GM19239 (cell line): ENCODE measurements at regions not wholly inside any gene's neighbourhood (a gene's known extent, or its start where the extent isn't known, plus 50 kb on each side); places are given as distances from the start of the nearest gene placed in this dataset.

Experiments
- DNase-seq: peaks from one replicate; pipeline ENCODE4 v3.0.0; 2011; ENCODE audit warnings: low spot score; ENCODE audit not compliant: insufficient read length
- FAIRE-seq: peaks from 2 replicates; lab custom pipeline; 2011; peaks lifted over from hg19 to GRCh38; lab: Jason Lieb, UNC

GRCh38 chr9:107155244-107155817, 127.7 kb upstream of the RAD23B start:
- FAIRE-seq (no peak), DNase-seq (no peak)

- FAIRE-seq = no peak
- no peak for DNase-seq
Observed at GRCh38 chr9:107158321-107158720, 124.8 kb upstream of the RAD23B start.

GRCh38 chr9:107161338-107161737, 121.7 kb upstream of the RAD23B start:
- FAIRE-seq = no peak
- DNase-seq = no peak

GRCh38 chr9:107163370-107163769, 119.7 kb upstream of the RAD23B start:
- DNase-seq = no peak
- FAIRE-seq = no peak

- FAIRE-seq (no peak), DNase-seq (no peak)
Observed at GRCh38 chr9:107169796-107170195, 113.3 kb upstream of the RAD23B start.

GRCh38 chr9:107170801-107171200, 112.3 kb upstream of the RAD23B start:
- FAIRE-seq = no peak
- no peak for DNase-seq

GRCh38 chr9:107172160-107172978, 110.7 kb upstream of the RAD23B start:
- peak; percentile 25 for DNase-seq
- FAIRE-seq = peak; percentile 94

GRCh38 chr9:107172979-107173347, 110.1 kb upstream of the RAD23B start:
- no peak for FAIRE-seq
- no peak for DNase-seq

GRCh38 chr9:107173422-107174180, 109.5 kb upstream of the RAD23B start:
- DNase-seq (no peak), FAIRE-seq (no peak)

- peak; percentile 18 for FAIRE-seq
- DNase-seq = no peak
Observed at GRCh38 chr9:107174441-107174840, 108.6 kb upstream of the RAD23B start.

GRCh38 chr9:107175041-107175440, 108.0 kb upstream of the RAD23B start:
- DNase-seq = no peak
- no peak for FAIRE-seq

- DNase-seq (no peak), FAIRE-seq (no peak)
Observed at GRCh38 chr9:107175816-107176435, 107.2 kb upstream of the RAD23B start.

GRCh38 chr9:107176436-107177151, 106.5 kb upstream of the RAD23B start:
- no peak for DNase-seq
- FAIRE-seq = no peak

GRCh38 chr9:107177243-107177839, 105.7 kb upstream of the RAD23B start:
- FAIRE-seq (no peak), DNase-seq (no peak)

- FAIRE-seq (no peak), DNase-seq (no peak)
Observed at GRCh38 chr9:107177857-107178256, 105.2 kb upstream of the RAD23B start.

- FAIRE-seq (no peak), DNase-seq (no peak)
Observed at GRCh38 chr9:107178293-107178692, 104.8 kb upstream of the RAD23B start.

GRCh38 chr9:107180206-107180605, 102.9 kb upstream of the RAD23B start:
- no peak for DNase-seq
- no peak for FAIRE-seq

- DNase-seq (no peak), FAIRE-seq (no peak)
Observed at GRCh38 chr9:107183176-107183575, 99.9 kb upstream of the RAD23B start.

- no peak for DNase-seq
- FAIRE-seq = no peak
Observed at GRCh38 chr9:107188376-107188775, 94.7 kb upstream of the RAD23B start.
